ENCODE measurements at regions not wholly inside any gene's neighbourhood (a gene's known extent, or its start where the extent isn't known, plus 50 kb on each side); places are given as distances from the start of the nearest gene placed in this dataset.

GRCh38 chr9:23464275-23464674 is 361.8 kb downstream of the ELAVL2 start:
- Mint-ChIP-seq H3K9me3 (peaks cover 13% of the 10 kb centered on the region), H3K36me3 (ENCODE audit: low read depth) (no peaks in the 10 kb centered on the region), H3K27me3 (no peaks in the 10 kb centered on the region), H3K4me1 (no peaks in the 10 kb centered on the region), H3K4me3 (no peak overlapping the region), H3K27ac (no peak overlapping the region)
- intact Hi-C loops (cut with micrococcal nuclease): no loop called here
- DNase-seq: no peak

- Mint-ChIP-seq H3K27me3 (no peaks in the 10 kb centered on the region), H3K4me1 (no peaks in the 10 kb centered on the region), H3K36me3 (ENCODE audit: low read depth) (no peaks in the 10 kb centered on the region), H3K9me3 (peaks cover 13% of the 10 kb centered on the region), H3K27ac (no peak overlapping the region), H3K4me3 (no peak overlapping the region)
- DNase-seq: no peak
- intact Hi-C loops (cut with micrococcal nuclease): no loop called here
Measured at GRCh38 chr9:23467276-23467675, 358.8 kb downstream of the ELAVL2 start.

- no peak overlapping the region for H3K27ac Mint-ChIP-seq
- H3K4me1 Mint-ChIP-seq: no peaks in the 10 kb centered on the region
- no peaks in the 10 kb centered on the region for H3K36me3 Mint-ChIP-seq (ENCODE audit: low read depth)
- H3K9me3 Mint-ChIP-seq: peaks cover 7% of the 10 kb centered on the region
- H3K27me3 Mint-ChIP-seq: no peaks in the 10 kb centered on the region
- no peak for DNase-seq
- H3K4me3 Mint-ChIP-seq: no peak overlapping the region
- intact Hi-C loops (cut with micrococcal nuclease): no loop called here
Measured at GRCh38 chr9:23477908-23478307, 348.1 kb downstream of the ELAVL2 start.

GRCh38 chr9:23483566-23483965 is 342.5 kb downstream of the ELAVL2 start:
- no peak for DNase-seq
- H3K27me3 Mint-ChIP-seq: no peaks in the 10 kb centered on the region
- H3K36me3 Mint-ChIP-seq (ENCODE audit: low read depth): no peaks in the 10 kb centered on the region
- no peak overlapping the region for H3K4me3 Mint-ChIP-seq
- no peaks in the 10 kb centered on the region for H3K4me1 Mint-ChIP-seq
- peaks cover 7% of the 10 kb centered on the region for H3K9me3 Mint-ChIP-seq
- no peak overlapping the region for H3K27ac Mint-ChIP-seq
- intact Hi-C loops (cut with micrococcal nuclease): no loop called here

GRCh38 chr9:23492126-23493002 is 333.7 kb downstream of the ELAVL2 start:
- H3K9me3 Mint-ChIP-seq: no peaks in the 10 kb centered on the region
- no peaks in the 10 kb centered on the region for H3K36me3 Mint-ChIP-seq (ENCODE audit: low read depth)
- no peak for DNase-seq
- no peak overlapping the region for H3K4me3 Mint-ChIP-seq
- no peak overlapping the region for H3K27ac Mint-ChIP-seq
- no peaks in the 10 kb centered on the region for H3K27me3 Mint-ChIP-seq
- intact Hi-C loops (cut with micrococcal nuclease): no loop called here
- H3K4me1 Mint-ChIP-seq: no peaks in the 10 kb centered on the region

GRCh38 chr9:23493219-23493618 is 332.8 kb downstream of the ELAVL2 start:
- intact Hi-C loops (cut with micrococcal nuclease): no loop called here

GRCh38 chr9:23496489-23497136 is 329.4 kb downstream of the ELAVL2 start:
- DNase-seq: no peak
- Mint-ChIP-seq H3K4me1 (no peaks in the 10 kb centered on the region), H3K4me3 (no peak overlapping the region), H3K27ac (no peak overlapping the region), H3K9me3 (peaks cover 7% of the 10 kb centered on the region), H3K36me3 (ENCODE audit: low read depth) (no peaks in the 10 kb centered on the region), H3K27me3 (no peaks in the 10 kb centered on the region)
- intact Hi-C loops (cut with micrococcal nuclease): no loop called here

More at GRCh38 chr9:23493219-23493618, 332.8 kb downstream of the ELAVL2 start:
- Mint-ChIP-seq H3K4me1 (no peaks in the 10 kb centered on the region), H3K9me3 (peaks cover 4% of the 10 kb centered on the region), H3K36me3 (ENCODE audit: low read depth) (no peaks in the 10 kb centered on the region), H3K27ac (no peak overlapping the region), H3K27me3 (no peaks in the 10 kb centered on the region), H3K4me3 (no peak overlapping the region)
- no peak for DNase-seq

GRCh38 chr9:23497137-23497504 is 328.9 kb downstream of the ELAVL2 start:
- H3K4me1 Mint-ChIP-seq: no peaks in the 10 kb centered on the region
- H3K4me3 Mint-ChIP-seq: no peak overlapping the region
- peaks cover 7% of the 10 kb centered on the region for H3K9me3 Mint-ChIP-seq
- no peak overlapping the region for H3K27ac Mint-ChIP-seq
- H3K27me3 Mint-ChIP-seq: no peaks in the 10 kb centered on the region
- DNase-seq: no peak
- H3K36me3 Mint-ChIP-seq (ENCODE audit: low read depth): no peaks in the 10 kb centered on the region
- intact Hi-C loops (cut with micrococcal nuclease): no loop called here

- Mint-ChIP-seq H3K4me1 (no peaks in the 10 kb centered on the region), H3K27ac (no peak overlapping the region), H3K9me3 (peaks cover 7% of the 10 kb centered on the region), H3K36me3 (ENCODE audit: low read depth) (no peaks in the 10 kb centered on the region), H3K4me3 (no peak overlapping the region), H3K27me3 (no peaks in the 10 kb centered on the region)
- intact Hi-C loops (cut with micrococcal nuclease): no loop called here
- DNase-seq: no peak
Measured at GRCh38 chr9:23502004-23502403, 324.0 kb downstream of the ELAVL2 start.

- Mint-ChIP-seq H3K4me1 (no peaks in the 10 kb centered on the region), H3K27ac (no peak overlapping the region), H3K27me3 (no peaks in the 10 kb centered on the region), H3K9me3 (no peaks in the 10 kb centered on the region), H3K4me3 (no peak overlapping the region), H3K36me3 (ENCODE audit: low read depth) (no peaks in the 10 kb centered on the region)
- no peak for DNase-seq
- intact Hi-C loops (cut with micrococcal nuclease): no loop called here
Measured at GRCh38 chr9:23522952-23523351, 303.1 kb downstream of the ELAVL2 start.

GRCh38 chr9:23524607-23525155 is 301.4 kb downstream of the ELAVL2 start:
- DNase-seq: no peak
- Mint-ChIP-seq H3K27me3 (no peaks in the 10 kb centered on the region), H3K9me3 (peaks cover 4% of the 10 kb centered on the region), H3K27ac (no peak overlapping the region), H3K4me3 (no peak overlapping the region), H3K4me1 (no peaks in the 10 kb centered on the region), H3K36me3 (ENCODE audit: low read depth) (no peaks in the 10 kb centered on the region)
- intact Hi-C loops (cut with micrococcal nuclease): no loop called here

- Mint-ChIP-seq H3K9me3 (peaks cover 8% of the 10 kb centered on the region), H3K27ac (no peak overlapping the region), H3K4me3 (no peak overlapping the region), H3K27me3 (no peaks in the 10 kb centered on the region), H3K36me3 (ENCODE audit: low read depth) (no peaks in the 10 kb centered on the region), H3K4me1 (no peaks in the 10 kb centered on the region)
- no peak for DNase-seq
- intact Hi-C loops (cut with micrococcal nuclease): no loop called here
Measured at GRCh38 chr9:23526806-23527205, 299.2 kb downstream of the ELAVL2 start.

- Mint-ChIP-seq H3K9me3 (peaks cover 8% of the 10 kb centered on the region), H3K27ac (no peak overlapping the region), H3K4me3 (no peak overlapping the region), H3K4me1 (no peaks in the 10 kb centered on the region), H3K27me3 (peaks cover 2% of the 10 kb centered on the region), H3K36me3 (ENCODE audit: low read depth) (no peaks in the 10 kb centered on the region)
- DNase-seq: no peak
- intact Hi-C loops (cut with micrococcal nuclease): no loop called here
Measured at GRCh38 chr9:23532282-23532681, 293.8 kb downstream of the ELAVL2 start.
